ENCODE measurements at regions not wholly inside any gene's neighbourhood (a gene's known extent, or its start where the extent isn't known, plus 50 kb on each side); places are given as distances from the start of the nearest gene placed in this dataset.

DNA sequence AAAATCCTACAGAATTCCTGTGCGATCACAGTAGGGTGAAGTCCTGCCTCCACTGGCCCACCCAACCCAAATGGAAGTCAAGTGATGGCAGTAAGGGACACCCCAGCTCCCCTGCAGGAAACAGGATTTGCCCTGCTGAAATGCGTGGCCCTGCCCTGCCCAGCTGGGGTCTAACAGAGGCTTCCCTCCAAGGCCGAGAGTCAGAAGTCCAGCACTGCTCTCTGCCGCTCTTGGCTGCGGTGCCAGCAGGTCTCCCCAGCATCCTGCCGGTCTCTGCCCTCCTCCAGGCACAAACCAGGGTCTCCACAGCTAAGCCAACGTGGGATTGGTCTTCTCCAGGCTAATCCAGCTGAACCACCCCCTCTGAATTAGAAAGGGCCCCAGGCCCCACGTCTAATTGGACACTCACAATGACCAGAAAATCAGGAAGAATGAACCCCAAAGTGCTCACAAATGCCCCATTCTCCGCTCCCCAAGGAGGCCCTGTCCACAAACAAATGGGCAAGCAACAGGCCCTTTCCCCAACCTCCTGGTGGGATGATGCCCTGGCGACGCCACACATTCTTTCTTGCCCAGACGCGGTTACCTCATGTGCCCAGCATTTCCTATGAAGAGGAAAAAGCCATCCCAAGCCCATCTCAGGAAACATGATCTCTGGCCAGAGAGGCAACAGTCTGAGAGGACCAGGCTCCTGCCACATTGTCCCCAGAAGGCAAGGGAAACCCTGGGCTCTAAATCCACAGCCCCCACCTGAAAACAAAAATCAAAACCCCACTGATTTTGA lies 117.2 kb downstream of the BANF2 start:
- no peak for DNase-seq (ENCODE audit: low spot score)

DNA sequence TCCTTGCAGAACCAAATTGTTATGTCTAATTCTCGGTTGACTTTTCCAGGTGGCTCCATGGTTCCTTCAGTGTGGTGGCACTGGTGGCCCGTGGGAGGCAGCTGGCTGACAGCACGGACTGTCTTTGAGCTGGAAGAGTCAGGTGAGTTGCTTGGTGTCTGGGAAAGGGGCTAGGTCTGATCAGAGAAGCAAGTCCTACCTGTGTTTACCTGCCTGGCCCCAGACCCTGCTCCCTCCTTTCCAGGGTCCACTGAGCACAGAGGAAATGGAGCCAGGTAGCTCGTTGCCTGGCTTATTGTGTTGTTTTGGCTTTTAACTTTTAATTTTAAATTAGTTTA lies 111.8 kb downstream of the BANF2 start:
- DNase-seq (ENCODE audit: low spot score) = no peak

DNA sequence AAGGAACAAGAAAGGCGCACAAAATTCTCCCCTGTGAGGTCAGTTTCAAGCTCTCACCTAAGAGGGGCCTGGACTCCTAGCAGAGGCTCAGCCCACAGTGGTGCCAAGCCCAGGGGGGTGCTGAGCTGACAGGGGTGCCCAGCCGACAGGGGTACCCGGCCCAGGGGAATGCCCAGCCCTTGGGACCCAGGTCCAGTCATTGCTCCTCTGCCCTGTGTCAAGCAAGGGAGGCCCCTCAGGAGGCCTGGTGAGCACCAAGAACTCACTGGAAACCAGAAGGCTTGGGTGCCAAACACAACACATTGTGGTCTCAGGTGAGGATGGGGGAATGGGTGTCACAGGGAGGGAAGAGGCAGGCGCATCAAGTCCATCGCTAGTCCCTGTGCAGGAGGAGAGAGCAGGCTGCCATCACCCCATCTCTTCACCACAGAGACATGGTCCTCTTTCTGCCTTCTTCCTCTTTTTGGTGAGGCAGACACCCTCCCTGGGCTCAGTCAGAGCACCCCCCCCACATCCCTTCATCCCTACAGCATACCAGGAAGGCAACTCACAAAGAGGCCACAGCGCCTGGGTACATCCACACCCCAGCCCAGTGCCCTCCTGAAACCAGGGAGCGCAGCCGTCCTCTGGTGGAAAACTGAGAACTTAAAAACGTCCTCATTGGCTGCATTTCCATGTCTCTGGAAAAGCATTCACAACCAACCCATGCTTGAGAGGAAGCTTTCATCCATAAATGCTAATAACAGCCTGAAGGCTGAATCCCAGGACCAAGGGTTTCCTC lies 111.3 kb downstream of the BANF2 start:
- DNase-seq (ENCODE audit: low spot score) = no peak

DNA sequence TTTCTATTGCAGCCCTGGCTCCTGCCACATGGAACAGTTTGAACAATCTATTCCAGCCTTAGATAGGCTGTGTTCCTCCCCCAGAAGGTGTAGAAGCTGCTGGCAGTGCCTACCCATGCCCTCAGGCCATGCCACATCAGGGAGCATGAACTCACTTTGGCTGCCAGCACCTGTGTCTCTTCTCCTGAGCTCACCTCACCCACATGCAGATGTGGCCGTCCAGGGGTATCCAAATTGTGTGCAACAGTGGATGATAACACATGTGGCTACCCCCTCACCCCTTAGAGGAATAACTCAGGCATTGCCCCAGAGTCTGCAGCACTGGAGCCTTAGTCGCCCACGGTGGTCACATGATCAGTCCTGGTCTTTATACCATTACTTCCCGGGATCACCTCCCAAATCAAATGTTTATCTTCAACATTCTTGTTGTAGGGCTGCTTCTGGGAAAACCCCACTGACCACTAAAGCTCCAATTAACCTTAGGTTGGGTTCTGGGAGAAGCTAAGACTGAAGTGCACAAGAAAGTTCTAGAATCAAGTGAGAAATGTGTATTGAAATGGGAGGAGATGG lies 110.4 kb downstream of the BANF2 start:
- DNase-seq (ENCODE audit: low spot score) = no peak

DNA sequence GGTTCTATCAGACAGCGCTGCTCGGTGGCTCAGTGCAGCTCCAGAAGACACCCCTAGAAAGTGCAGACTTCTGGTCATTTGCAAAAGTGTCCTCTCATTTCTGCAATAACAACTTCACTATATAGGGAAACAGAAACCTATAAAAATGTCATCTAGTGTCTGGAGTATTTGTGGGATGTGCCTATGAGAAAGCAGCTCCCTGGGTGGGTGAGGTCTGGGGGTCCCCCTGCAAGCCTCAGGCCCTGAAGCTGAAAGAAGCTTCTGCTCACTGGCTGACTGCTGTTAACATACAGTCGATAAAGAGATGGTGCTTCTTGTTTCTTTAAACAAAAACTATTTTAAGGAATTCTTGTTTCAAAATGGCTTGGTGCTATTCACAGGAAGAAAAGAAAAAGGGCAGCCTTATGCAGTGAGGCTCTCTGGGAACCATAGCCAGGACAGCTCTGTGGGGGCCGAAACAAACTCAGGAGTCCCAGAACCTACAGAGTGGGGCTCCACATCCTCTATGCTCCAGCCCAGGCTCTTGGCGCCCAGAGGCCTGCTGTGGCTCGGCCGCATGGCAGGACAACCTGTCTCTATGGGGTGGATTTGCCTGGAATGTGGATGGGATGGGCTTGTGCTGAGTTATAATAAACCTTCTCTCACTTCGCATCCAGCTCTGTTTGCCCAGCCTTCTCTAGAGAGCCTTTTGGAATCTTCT lies 109.7 kb downstream of the BANF2 start:
- peak; percentile 58 for DNase-seq (ENCODE audit: low spot score)

DNA sequence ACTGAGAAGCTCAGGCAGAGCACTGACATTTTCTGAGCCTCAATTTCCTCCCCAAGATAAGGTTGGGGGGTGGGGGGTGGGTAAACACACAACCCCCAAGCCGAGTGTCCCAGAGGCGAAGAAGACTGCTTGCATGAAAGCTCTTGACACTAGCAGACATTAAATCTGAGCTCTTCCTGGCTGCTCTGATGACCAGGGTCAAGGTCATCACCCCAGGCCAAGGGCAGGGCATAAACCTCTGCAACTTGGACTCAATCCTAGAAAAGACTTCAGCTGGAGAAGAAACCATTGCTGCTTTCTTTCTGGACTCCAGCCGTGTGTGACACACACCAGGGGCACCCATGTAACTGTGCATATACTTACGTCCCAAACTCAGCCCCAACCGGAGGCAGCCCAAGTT lies 109.0 kb downstream of the BANF2 start:
- DNase-seq (ENCODE audit: low spot score) = no peak

DNA sequence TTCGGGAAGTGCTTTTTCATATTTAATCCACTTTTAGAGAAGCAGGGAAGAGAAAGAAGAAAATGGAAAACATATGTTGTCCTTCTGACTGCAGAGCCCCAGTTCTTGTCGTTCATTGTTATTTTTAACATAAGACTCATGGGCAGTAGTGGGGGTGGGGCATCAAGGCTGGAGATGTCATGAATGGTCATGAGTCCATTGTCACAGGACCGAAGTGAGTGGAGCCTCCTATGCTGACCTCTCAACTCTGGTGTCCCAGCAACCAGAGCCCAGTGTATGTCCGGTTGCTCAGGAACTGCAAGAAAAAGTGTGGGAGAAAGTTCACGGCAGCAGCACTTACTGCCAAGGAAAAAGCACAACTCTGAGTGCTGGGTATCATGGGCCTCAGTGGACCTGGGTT lies 108.6 kb downstream of the BANF2 start:
- DNase-seq (ENCODE audit: low spot score) = no peak

DNA sequence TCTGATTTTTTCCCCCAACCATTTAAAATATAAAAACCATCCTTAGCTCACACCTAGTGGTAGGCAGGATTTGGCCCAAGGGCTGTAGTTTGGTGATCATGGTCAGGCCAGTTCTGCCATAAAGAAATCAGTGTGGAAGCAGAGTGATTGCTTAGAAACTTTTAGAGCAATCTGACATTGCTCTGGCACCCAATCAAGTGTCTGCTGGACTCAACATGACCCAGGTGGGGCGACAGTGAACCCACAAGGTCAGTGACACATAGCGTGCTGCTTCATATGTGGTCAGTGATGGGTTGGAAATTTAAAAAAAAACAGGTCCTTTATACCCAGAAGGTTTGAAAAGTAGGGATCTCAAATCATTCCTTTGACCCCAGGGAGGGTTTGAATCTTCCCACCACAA lies 107.9 kb downstream of the BANF2 start:
- no peak for DNase-seq (ENCODE audit: low spot score)

DNA sequence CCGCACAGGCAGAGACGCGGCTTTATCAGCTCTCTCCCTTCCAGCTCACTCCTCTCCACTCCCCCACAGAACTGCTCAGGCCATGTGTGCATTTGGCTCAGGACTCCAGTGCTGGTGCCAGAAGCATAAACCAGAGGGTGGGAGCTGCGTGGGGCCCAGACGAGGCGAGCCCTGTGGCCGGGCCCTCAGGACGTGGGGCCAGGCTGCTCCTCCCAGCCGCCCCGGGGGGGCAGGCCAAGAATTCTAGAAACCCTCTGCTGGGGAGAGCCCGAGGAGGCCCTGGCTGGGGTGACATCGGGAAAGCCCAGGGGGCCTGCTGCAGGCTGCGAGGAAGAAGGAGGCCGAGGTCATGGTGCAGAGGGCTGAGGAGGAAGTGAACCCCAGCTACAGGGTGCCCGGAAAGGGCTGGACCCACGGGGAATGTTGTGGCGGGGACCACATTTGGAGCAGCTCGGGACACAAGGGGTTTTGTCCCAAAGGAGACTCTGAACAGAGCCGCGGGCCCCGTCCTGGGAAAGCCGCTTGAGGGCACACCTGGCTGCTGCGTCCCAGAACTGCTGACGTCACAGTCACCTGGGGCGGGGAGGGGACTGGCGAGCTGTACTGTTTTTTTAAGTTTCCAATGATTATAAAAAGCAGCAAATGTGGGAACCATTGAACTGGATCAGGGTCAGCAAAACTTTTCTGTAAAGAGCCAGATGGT lies 107.1 kb downstream of the BANF2 start:
- peak; percentile 92 for DNase-seq (ENCODE audit: low spot score)

DNA sequence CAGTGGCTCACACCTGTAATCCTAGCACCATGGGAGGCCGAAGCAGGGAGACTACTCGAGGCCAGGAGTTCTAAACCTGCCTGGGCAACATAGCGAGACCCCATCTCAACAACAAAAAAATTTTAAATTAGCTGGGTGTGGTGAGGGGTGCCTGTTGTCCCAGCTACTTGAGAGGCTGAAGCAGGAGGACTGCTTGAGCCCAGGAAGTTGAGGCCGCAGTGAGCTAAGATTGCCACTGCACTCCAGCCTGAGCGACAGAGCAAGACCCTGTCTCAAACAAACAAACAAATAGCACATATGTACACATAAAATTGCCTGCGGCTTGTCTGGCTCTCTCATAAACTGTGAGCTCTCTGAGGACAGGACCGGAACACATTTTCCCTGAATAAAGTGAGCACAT lies 106.3 kb downstream of the BANF2 start:
- no peak for DNase-seq (ENCODE audit: low spot score)

DNA sequence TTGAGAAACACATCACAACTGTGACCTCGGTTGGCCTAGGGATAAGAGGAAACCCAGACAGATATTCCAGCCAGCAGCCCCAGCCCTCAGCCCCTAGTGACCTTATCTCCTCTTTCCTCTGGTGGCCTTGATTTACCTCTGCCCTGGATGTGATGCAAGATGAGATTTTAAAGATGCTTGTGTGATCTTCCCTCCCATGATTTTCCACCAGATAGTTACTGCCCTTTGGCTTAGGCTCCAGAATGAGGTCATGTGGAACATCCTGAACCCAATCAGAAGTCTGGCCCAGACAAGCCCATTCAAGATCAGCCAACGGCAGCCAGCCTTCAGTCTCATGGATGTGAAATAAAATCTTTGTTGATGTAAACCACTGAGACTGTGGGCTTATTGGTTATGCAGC lies 104.0 kb downstream of the BANF2 start:
- no peak for DNase-seq (ENCODE audit: low spot score)

DNA sequence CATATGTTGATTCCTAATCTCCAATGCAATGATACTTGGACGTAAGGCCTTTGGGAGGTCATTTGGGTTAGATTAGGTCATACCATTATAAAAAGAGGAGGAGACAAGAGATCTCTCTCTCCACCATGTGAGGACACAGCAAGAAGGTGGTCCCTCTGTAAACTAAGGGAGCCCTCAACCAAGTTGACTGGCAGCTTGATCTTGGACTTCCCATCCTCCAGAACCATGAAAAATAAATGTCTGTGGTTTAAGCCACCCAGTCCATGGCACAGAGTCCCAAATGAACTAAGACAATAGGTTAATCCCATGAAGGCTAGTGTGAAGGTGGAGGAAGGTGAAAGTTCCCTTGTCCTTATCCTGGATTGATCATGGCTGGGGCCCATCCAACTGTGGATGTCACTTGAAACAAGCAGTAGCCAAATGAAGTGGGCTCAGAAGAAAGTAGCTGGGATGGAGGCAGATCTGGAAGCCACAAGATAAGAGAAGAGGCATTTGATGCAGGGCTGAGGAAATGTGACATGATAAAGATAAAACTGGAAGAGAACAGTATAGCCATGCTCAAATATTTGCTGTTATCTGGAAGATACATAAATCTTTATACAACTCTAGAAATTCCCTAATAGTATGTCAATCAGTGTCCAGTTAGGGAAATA lies 99.9 kb downstream of the BANF2 start:
- DNase-seq (ENCODE audit: low spot score) = no peak

DNA sequence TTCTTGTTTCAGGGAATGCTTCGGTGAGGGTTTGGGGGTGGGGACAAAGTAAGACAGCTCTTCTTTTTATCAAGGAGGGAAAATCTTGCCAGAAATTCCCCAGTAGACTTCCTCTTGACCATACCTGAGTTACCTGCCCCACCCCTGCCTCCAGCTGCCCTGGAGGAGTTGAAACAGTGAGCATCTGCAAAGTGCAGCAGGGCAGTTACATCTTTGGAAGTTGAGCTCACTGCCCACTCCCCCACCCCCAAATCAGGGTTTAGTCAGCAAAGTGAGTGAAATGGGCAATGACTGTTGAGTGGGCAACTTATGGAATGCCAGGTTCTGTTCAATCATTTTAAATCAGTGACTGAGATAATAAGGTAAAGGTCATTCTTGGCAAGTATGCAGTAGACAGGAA lies 98.8 kb downstream of the BANF2 start:
- DNase-seq (ENCODE audit: low spot score) = no peak

DNA sequence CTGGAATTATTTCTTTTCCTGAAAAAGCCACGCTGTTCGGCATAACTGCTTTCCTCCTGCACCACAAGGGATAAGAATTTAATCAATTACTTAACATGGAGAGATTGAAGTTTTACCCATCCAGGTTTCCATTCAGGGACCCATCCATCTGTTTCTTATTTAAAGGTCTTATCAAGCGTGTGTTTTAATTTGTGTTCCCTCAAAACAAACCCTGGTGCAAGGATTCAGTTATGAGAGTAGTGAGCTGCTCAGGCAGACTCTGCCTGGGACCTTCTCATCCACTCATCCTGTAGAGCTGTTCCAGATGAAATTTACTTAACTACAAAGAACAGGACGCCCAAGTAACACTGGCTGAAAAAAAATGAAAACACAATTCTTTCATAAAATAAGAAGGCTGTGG lies 97.8 kb downstream of the BANF2 start:
- DNase-seq (ENCODE audit: low spot score) = no peak

DNA sequence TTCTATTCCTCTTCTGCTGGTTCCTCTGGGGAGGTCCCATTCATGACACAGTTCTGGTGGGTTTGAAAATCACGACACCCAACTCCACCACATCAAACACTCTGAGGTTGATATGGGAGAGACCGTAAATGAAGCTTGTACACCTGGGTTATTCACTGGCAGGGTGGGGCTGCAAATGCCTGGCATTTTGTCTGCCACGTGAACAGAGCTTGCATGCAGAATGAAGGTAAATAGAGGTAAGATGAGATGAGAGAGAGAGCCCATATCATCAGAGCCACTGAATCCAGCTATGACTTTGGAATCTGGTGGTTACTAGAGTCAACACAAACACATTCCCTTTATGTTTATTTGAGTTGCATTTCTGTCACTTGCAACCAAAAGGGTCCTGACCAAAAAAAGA lies 97.4 kb downstream of the BANF2 start:
- DNase-seq (ENCODE audit: low spot score) = no peak

DNA sequence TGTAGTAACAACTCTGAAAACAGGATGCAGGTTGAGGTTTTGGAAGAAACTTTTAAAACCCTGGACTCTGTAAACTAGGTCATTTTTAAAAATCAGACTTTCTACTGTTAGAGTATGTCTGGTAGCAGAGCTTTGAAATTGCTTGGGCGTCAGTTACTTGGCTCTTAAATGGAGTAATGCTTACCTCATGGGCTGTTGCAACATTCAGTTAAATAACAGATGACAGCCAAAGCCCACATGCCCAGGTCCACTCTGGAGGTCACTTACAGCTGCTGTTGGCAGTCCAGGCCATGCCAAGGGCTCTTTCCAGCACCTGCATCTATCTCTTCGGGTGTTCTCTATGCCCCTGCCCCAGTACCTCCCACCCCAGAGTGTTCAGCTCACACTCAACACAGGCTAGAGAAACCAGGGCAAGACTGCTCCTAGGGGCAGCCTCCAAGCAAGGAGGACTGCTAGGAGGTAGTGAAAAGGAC lies 96.4 kb downstream of the BANF2 start:
- no peak for DNase-seq (ENCODE audit: low spot score)

DNA sequence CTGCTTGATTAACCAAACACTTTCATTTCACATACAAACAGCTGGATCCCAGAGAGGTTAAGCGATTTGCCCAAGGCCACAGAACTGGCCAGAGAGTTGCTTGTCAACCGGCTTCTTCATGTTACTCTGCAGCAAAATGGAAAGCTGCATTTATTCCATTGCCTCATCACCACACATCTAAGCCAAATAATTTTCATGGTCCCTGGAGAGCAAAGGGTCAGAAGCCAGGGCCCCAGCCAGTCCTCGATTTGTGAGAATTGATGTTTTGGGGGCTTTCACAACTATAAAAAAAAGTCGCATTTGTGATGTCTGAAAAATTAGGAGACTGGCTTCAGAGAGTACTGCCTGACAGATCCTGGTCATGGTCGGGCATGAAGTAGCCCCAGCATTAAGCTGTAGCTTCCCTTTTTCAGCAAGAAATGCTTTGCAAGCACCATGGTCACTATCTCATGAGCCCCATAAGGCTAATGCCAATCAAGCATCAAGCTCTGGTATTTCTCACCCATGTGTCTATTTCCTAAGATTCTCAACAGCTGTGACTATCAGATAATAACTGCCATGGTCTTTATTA lies 95.8 kb downstream of the BANF2 start:
- no peak for DNase-seq (ENCODE audit: low spot score)

DNA sequence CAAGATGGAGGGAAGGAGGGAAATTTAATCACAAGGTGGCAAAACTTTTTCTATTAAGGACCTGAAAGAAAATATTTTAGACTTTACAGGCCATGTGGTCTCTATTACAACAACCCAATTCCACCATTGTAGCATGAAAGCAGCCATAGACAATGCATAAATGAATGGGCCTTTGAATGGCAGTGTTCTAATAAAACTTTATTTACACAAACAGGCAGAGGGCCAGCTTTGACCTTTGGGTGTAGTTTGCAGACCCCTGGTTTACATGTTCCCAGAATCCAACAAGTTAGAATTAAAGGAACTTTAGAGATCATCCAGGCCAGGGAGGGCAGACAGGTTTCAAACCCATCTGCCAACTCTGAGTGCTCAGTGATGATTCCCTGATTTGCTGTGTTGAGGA lies 95.2 kb downstream of the BANF2 start:
- no peak for DNase-seq (ENCODE audit: low spot score)

DNA sequence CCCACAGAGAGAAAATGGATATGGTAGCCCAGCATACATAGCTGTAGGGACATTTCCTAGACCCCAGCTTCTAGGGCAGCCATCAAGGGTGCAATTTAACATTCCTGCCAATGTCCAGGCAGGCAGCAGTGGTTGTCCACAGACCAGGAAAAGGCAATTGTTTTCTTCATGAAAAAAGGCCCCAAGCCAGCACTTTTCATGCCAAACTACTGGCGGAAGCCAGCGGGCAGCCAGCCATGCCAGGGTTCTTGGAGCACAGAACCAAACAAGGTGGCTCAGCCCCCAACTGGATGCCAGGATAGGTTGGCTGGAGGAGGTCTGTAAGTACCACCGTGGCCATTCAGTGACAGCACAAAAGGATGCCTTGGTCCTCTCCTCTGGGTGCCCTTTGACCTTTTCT lies 94.6 kb downstream of the BANF2 start:
- DNase-seq (ENCODE audit: low spot score) = no peak

DNA sequence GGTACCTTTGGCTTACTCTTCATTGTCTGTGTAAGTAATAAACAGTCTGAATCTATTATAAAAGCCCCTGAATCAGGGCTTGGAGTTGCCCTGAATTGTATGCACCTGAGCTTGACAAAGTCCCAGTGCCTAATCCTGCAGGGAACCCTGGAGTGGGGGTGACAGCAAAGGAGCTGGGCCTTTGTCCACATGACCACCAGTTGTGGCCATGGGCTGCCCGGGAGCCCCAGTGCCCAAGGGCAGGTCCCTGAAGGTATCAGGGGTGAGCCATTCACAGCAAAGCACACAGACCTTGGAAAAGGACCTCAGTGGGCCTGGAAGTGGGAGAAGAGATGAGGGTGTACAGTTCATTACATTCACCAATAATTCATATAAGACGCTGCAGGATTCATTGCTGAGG lies 94.2 kb downstream of the BANF2 start:
- no peak for DNase-seq (ENCODE audit: low spot score)

DNA sequence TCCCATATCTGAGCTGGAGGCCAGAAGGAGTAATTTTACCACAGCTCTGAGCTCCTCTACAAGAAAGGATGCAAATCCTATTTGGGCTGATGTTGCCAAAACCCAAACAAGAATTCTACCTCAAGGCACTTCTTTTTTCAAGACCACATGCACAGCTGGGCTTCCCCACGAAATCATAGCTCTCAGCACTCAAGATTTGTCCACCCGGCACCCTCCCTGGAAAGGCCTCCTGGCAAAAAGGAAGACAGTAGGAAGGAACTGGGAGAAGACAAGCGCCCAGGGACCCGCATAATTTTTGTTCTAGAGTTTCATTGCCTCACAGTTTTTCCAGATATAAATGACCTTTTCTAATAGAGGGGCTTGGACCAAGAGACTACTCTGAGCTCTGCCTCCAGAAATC lies 90.5 kb downstream of the BANF2 start:
- no peak for DNase-seq (ENCODE audit: low spot score)

Data from left forelimb (tissue), 1 donor.